HEK293 (cell line): ENCODE measurements at regions not wholly inside any gene's neighbourhood (a gene's known extent, or its start where the extent isn't known, plus 50 kb on each side); places are given as distances from the start of the nearest gene placed in this dataset.

Experiments used
- TCF7L2 ChIP-seq: IDR thresholded peaks from 2 replicates; pipeline ENCODE4 v1.6.1; 2011; ENCODE audit warnings: low read depth, mild to moderate bottlenecking, inconsistent platforms, low read length, moderate library complexity, borderline replicate concordance
- ZNF292 ChIP-seq: fragments of 450-650 bp; formaldehyde crosslinking; IDR thresholded peaks from 2 replicates; pipeline ENCODE4 v1.5.1; 2016; ENCODE audit warnings: low read depth, missing biosample characterization, missing genetic modification characterization, borderline replicate concordance
- ZNF654 ChIP-seq: fragments of 450-650 bp; formaldehyde crosslinking; IDR thresholded peaks from 2 replicates; pipeline ENCODE4 v1.5.1; 2016; ENCODE audit warnings: low read depth, missing biosample characterization, missing genetic modification characterization
- TF ChIP-seq, protein P1 (sequence below): fragments of 450-650 bp; formaldehyde crosslinking; IDR thresholded peaks from 2 replicates; pipeline ENCODE4 v1.5.1; 2016; ENCODE audit warnings: missing biosample characterization, missing genetic modification characterization
- TF ChIP-seq, protein P2 (sequence below): fragments of 450-650 bp; formaldehyde crosslinking; IDR thresholded peaks from 2 replicates; pipeline ENCODE4 v1.5.1; 2016; ENCODE audit warnings: missing biosample characterization, missing genetic modification characterization

DNA sequence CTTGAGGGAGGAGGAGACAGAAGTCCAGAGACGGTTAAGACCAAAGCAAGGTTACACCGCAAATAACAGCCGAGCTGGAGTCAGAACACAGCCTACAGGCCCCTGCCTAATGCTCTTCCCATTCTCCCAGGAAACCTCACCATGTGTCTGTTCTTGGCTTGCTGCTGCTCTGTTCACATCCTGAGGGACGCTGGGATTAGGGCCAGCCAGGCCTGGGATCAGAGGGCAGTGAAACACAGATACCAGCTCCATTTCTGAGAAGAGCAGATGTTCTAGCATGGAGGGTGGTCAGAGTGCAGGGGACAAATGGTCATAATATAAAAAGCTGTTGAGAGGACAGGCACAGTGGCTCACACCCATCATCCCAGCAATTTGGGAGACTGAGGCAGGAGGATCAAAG lies 124.8 kb upstream of the LARP1 start:
- TF ChIP-seq ZNF654 (tag by site-specific recombination) (no peak), TCF7L2 (no peak), ZNF292 (no peak)
- TF ChIP-seq, protein P1, sequence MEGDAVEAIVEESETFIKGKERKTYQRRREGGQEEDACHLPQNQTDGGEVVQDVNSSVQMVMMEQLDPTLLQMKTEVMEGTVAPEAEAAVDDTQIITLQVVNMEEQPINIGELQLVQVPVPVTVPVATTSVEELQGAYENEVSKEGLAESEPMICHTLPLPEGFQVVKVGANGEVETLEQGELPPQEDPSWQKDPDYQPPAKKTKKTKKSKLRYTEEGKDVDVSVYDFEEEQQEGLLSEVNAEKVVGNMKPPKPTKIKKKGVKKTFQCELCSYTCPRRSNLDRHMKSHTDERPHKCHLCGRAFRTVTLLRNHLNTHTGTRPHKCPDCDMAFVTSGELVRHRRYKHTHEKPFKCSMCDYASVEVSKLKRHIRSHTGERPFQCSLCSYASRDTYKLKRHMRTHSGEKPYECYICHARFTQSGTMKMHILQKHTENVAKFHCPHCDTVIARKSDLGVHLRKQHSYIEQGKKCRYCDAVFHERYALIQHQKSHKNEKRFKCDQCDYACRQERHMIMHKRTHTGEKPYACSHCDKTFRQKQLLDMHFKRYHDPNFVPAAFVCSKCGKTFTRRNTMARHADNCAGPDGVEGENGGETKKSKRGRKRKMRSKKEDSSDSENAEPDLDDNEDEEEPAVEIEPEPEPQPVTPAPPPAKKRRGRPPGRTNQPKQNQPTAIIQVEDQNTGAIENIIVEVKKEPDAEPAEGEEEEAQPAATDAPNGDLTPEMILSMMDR (tag by site-specific recombination): no peak
- TF ChIP-seq, protein P2, sequence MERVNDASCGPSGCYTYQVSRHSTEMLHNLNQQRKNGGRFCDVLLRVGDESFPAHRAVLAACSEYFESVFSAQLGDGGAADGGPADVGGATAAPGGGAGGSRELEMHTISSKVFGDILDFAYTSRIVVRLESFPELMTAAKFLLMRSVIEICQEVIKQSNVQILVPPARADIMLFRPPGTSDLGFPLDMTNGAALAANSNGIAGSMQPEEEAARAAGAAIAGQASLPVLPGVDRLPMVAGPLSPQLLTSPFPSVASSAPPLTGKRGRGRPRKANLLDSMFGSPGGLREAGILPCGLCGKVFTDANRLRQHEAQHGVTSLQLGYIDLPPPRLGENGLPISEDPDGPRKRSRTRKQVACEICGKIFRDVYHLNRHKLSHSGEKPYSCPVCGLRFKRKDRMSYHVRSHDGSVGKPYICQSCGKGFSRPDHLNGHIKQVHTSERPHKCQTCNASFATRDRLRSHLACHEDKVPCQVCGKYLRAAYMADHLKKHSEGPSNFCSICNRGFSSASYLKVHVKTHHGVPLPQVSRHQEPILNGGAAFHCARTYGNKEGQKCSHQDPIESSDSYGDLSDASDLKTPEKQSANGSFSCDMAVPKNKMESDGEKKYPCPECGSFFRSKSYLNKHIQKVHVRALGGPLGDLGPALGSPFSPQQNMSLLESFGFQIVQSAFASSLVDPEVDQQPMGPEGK (tag by site-specific recombination): no peak
